GM23338 (cell line): ENCODE measurements at regions not wholly inside any gene's neighbourhood (a gene's known extent, or its start where the extent isn't known, plus 50 kb on each side); places are given as distances from the start of the nearest gene placed in this dataset.

Source experiments
- CREB1 ChIP-seq: fragments of 250-450 bp; sonication (Bioruptor Pico); IDR thresholded peaks from 2 replicates; pipeline ENCODE4 v1.5.0; 2020; ENCODE audit warnings: low read depth, mild to moderate bottlenecking, moderate library complexity
- EZH2 ChIP-seq: fragments of 200-600 bp; sonication (generic); IDR thresholded peaks from one replicate; pipeline ENCODE4 v1.8.0; 2017; ENCODE audit warnings: antibody characterized with exemption, mild to moderate bottlenecking, low read depth; ENCODE audit not compliant: unreplicated experiment
- EZH2phosphoT487 ChIP-seq: fragments of 200-600 bp; sonication (generic); IDR thresholded peaks from one replicate; pipeline ENCODE4 v1.8.1; 2018; ENCODE audit warnings: antibody characterized with exemption; ENCODE audit not compliant: unreplicated experiment
- JUNB ChIP-seq: IDR thresholded peaks from one replicate; pipeline ENCODE4 v1.6.1; 2016; ENCODE audit warnings: antibody characterized with exemption; ENCODE audit not compliant: unreplicated experiment
- NANOG ChIP-seq: IDR thresholded peaks from 2 replicates; pipeline ENCODE4 v1.6.1; 2016; ENCODE audit warnings: antibody characterized with exemption, borderline replicate concordance
- POLR2AphosphoS5 ChIP-seq: IDR thresholded peaks from 2 replicates; pipeline ENCODE4 v1.6.1; 2016; ENCODE audit warnings: antibody characterized with exemption, low read depth
- ZNF114 ChIP-seq: fragments of 250-450 bp; sonication (Bioruptor Pico); IDR thresholded peaks from 2 replicates; pipeline ENCODE4 v1.5.0; 2020; ENCODE audit warnings: mild to moderate bottlenecking, moderate library complexity
- ZNF331 ChIP-seq: fragments of 250-450 bp; sonication (Bioruptor Pico); IDR thresholded peaks from 2 replicates; pipeline ENCODE4 v1.5.0; 2020; ENCODE audit warnings: low read depth, mild to moderate bottlenecking, moderate library complexity
- TF ChIP-seq, protein P1 (sequence below), 2 experiments: fragments of 200-600 bp in 1 of 2; sonication (generic) in 1 of 2; conservative IDR thresholded peaks; 2 replicates each; pipeline versions ENCODE4 v1.5.1 to v1.6.1; 2016 to 2017; ENCODE audit warnings: antibody characterized with exemption in 2 of 2, low read depth in 2 of 2, mild to moderate bottlenecking in 2 of 2, moderate library complexity in 1 of 2
- TF ChIP-seq, protein P2 (sequence below): IDR thresholded peaks from one replicate; pipeline ENCODE4 v1.6.1; 2018; ENCODE audit warnings: antibody characterized with exemption; ENCODE audit not compliant: unreplicated experiment
- TF ChIP-seq, protein P3 (sequence below): IDR thresholded peaks from 2 replicates; pipeline ENCODE4 v1.6.1; 2016; ENCODE audit warnings: antibody characterized with exemption

DNA sequence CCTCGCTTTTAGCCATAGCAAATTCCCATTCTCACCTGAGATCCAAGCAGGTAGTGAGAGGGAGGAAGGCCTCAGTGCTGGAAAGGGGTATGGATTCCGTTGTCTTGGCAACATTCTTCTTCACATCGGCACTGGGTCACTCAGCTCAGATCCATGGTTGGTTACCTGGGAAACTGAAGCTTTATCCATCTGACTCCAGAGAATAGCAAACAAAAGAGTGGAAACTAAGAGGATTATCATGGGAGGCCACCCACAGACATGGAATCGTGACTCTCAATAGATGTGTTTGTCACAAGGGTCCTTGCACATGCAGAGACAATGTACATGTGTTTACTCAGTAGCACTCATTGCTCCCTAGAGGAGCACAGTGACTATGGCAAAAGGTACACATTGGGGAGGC is 81.0 kb downstream of the MAGED4 start:
- TF ChIP-seq POLR2AphosphoS5 (no peak), EZH2 (no peak), EZH2phosphoT487 (no peak), JUNB (no peak), NANOG (no peak), CREB1 (CRISPR knock-in tag) (no peak), ZNF114 (CRISPR knock-in tag) (no peak), ZNF331 (CRISPR knock-in tag) (no peak)
- TF ChIP-seq, protein P1, sequence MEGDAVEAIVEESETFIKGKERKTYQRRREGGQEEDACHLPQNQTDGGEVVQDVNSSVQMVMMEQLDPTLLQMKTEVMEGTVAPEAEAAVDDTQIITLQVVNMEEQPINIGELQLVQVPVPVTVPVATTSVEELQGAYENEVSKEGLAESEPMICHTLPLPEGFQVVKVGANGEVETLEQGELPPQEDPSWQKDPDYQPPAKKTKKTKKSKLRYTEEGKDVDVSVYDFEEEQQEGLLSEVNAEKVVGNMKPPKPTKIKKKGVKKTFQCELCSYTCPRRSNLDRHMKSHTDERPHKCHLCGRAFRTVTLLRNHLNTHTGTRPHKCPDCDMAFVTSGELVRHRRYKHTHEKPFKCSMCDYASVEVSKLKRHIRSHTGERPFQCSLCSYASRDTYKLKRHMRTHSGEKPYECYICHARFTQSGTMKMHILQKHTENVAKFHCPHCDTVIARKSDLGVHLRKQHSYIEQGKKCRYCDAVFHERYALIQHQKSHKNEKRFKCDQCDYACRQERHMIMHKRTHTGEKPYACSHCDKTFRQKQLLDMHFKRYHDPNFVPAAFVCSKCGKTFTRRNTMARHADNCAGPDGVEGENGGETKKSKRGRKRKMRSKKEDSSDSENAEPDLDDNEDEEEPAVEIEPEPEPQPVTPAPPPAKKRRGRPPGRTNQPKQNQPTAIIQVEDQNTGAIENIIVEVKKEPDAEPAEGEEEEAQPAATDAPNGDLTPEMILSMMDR (conservative IDR thresholded peaks at IDR 0.05; ENCODE audit: low read depth in 2 of 2): no peak
- TF ChIP-seq, protein P2, sequence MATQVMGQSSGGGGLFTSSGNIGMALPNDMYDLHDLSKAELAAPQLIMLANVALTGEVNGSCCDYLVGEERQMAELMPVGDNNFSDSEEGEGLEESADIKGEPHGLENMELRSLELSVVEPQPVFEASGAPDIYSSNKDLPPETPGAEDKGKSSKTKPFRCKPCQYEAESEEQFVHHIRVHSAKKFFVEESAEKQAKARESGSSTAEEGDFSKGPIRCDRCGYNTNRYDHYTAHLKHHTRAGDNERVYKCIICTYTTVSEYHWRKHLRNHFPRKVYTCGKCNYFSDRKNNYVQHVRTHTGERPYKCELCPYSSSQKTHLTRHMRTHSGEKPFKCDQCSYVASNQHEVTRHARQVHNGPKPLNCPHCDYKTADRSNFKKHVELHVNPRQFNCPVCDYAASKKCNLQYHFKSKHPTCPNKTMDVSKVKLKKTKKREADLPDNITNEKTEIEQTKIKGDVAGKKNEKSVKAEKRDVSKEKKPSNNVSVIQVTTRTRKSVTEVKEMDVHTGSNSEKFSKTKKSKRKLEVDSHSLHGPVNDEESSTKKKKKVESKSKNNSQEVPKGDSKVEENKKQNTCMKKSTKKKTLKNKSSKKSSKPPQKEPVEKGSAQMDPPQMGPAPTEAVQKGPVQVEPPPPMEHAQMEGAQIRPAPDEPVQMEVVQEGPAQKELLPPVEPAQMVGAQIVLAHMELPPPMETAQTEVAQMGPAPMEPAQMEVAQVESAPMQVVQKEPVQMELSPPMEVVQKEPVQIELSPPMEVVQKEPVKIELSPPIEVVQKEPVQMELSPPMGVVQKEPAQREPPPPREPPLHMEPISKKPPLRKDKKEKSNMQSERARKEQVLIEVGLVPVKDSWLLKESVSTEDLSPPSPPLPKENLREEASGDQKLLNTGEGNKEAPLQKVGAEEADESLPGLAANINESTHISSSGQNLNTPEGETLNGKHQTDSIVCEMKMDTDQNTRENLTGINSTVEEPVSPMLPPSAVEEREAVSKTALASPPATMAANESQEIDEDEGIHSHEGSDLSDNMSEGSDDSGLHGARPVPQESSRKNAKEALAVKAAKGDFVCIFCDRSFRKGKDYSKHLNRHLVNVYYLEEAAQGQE: no peak
- TF ChIP-seq, protein P3, sequence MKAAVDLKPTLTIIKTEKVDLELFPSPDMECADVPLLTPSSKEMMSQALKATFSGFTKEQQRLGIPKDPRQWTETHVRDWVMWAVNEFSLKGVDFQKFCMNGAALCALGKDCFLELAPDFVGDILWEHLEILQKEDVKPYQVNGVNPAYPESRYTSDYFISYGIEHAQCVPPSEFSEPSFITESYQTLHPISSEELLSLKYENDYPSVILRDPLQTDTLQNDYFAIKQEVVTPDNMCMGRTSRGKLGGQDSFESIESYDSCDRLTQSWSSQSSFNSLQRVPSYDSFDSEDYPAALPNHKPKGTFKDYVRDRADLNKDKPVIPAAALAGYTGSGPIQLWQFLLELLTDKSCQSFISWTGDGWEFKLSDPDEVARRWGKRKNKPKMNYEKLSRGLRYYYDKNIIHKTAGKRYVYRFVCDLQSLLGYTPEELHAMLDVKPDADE: no peak
